Endothelial cell of umbilical vein (primary cell): ENCODE measurements at regions not wholly inside any gene's neighbourhood (a gene's known extent, or its start where the extent isn't known, plus 50 kb on each side); places are given as distances from the start of the nearest gene placed in this dataset.

ENCODE experiments used
- BruUV-seq: library from RNA; stranded (reverse); fragments of 400-500 nt; replicated peaks from 2 replicates; lab custom pipeline; 2021; lab: Mats Ljungman, UMichigan
- CTCF ChIA-PET: fragments of 300-600, 350-600 bp; sonication (Branson Sonifier 250); formaldehyde crosslinking; loops from one replicate; lab custom pipeline; 2021; ENCODE audit warnings: antibody characterized with exemption, inconsistent platforms; lab: Charles Lee
- POLR2A ChIA-PET: fragments of 300-600, 350-600 bp; sonication (Branson Sonifier 250); formaldehyde crosslinking; loops from one replicate; lab custom pipeline; 2021; ENCODE audit warnings: antibody characterized with exemption, inconsistent platforms; lab: Charles Lee
- DNase-seq: peaks from one replicate; pipeline ENCODE4 v3.0.0-alpha.2; 2011; ENCODE audit warnings: low read depth, low spot score
- FAIRE-seq: peaks from 2 replicates; lab custom pipeline; 2011; peaks lifted over from hg19 to GRCh38; lab: Jason Lieb, UNC
- H2AFZ ChIP-seq: 2 replicates; pipeline ENCODE4 v1.6.0; 2012; ENCODE audit warnings: low read depth, low read length, control low read depth, inconsistent platforms
- H3K27ac ChIP-seq: 2 replicates; pipeline ENCODE4 v1.5.1; 2011; ENCODE audit warnings: low read depth, mild to moderate bottlenecking, control low read depth, low read length, moderate library complexity; ENCODE audit not compliant: insufficient read depth
- H3K27me3 ChIP-seq, 2 experiments: 2 replicates each; pipeline versions ENCODE4 v1.6.0 to v1.6.1; 2011; ENCODE audit warnings: low read length in 2 of 2, mixed read lengths in 1 of 2; ENCODE audit not compliant: control insufficient read depth in 2 of 2, insufficient read depth in 2 of 2
- H3K36me3 ChIP-seq, 2 experiments: 2 replicates in 1 of 2; 3 replicates in 1 of 2; pipeline ENCODE4 v1.5.1; 2011; ENCODE audit warnings: low read length in 2 of 2, mild to moderate bottlenecking in 1 of 2, moderate library complexity in 1 of 2; ENCODE audit not compliant: control insufficient read depth in 2 of 2, insufficient read depth in 2 of 2; ENCODE audit errors: extremely low read depth in 1 of 2
- H3K4me1 ChIP-seq: 3 replicates; pipeline ENCODE4 v1.5.1; 2011; ENCODE audit warnings: mild to moderate bottlenecking, low read length; ENCODE audit not compliant: control insufficient read depth, insufficient read depth; ENCODE audit errors: extremely low read depth
- H3K4me2 ChIP-seq: 2 replicates; pipeline ENCODE4 v1.6.1; 2011; ENCODE audit warnings: low read length, control low read depth, mixed read lengths; ENCODE audit not compliant: insufficient read depth
- H3K4me3 ChIP-seq, 3 experiments: fragments of 200-600 bp in 1 of 3; sonication (generic), shearing (Covaris generic) in 1 of 3; replicated peaks in 1 of 3; 2 replicates each; pipeline ENCODE4 v1.5.1; 2011 to 2016; ENCODE audit warnings: control low read depth in 3 of 3, low read length in 3 of 3, mild to moderate bottlenecking in 2 of 3, inconsistent platforms in 1 of 3, low read depth in 1 of 3, moderate library complexity in 1 of 3; ENCODE audit not compliant: insufficient read depth in 1 of 3
- H3K79me2 ChIP-seq: 2 replicates; pipeline ENCODE4 v1.6.0; 2012; ENCODE audit warnings: low read length, inconsistent platforms; ENCODE audit not compliant: control insufficient read depth, insufficient read depth
- H3K9ac ChIP-seq: replicated peaks from 2 replicates; pipeline ENCODE3; 2011; ENCODE audit warnings: low read length, control low read depth; ENCODE audit not compliant: insufficient read depth; ENCODE audit errors: extremely low read depth
- H3K9me1 ChIP-seq: replicated peaks from 3 replicates; pipeline ENCODE4 v1.6.0; 2011; ENCODE audit warnings: mild to moderate bottlenecking, low read length; ENCODE audit not compliant: control insufficient read depth, insufficient read depth; ENCODE audit errors: extremely low read depth
- H3K9me3 ChIP-seq: replicated peaks from 2 replicates; pipeline ENCODE4 v1.5.1; 2012; ENCODE audit warnings: low read length, inconsistent platforms; ENCODE audit not compliant: control insufficient read depth, insufficient read depth
- H4K20me1 ChIP-seq: replicated peaks from 2 replicates; pipeline ENCODE3; 2011; ENCODE audit warnings: mild to moderate bottlenecking, low read length; ENCODE audit not compliant: control insufficient read depth, insufficient read depth; ENCODE audit errors: extremely low read depth
- EZH2 ChIP-seq: IDR thresholded peaks from 2 replicates; pipeline ENCODE4 v1.6.1; 2012; ENCODE audit warnings: borderline replicate concordance, low read depth, mild to moderate bottlenecking, moderate library complexity, low read length, inconsistent platforms; ENCODE audit not compliant: severe bottlenecking
- FOS ChIP-seq: IDR thresholded peaks from 2 replicates; pipeline ENCODE4 v1.6.1; 2011; ENCODE audit warnings: mild to moderate bottlenecking, low read length, moderate library complexity, borderline replicate concordance; ENCODE audit not compliant: insufficient read depth
- JUN ChIP-seq: IDR thresholded peaks from 2 replicates; pipeline ENCODE4 v1.6.1; 2011; ENCODE audit warnings: borderline replicate concordance, low read depth; ENCODE audit not compliant: insufficient read length, insufficient read depth
- MYC ChIP-seq: IDR thresholded peaks from one replicate; pipeline ENCODE4 v1.6.1; 2011; ENCODE audit warnings: mild to moderate bottlenecking, low read depth, low read length
- POLR2A ChIP-seq: IDR thresholded peaks from 2 replicates; pipeline ENCODE4 v1.6.1; 2012; ENCODE audit warnings: low read depth, mild to moderate bottlenecking, control low read depth, low read length
- POLR2AphosphoS5 ChIP-seq: IDR thresholded peaks from 2 replicates; pipeline ENCODE4 v1.6.1; 2012; ENCODE audit warnings: low read depth, mild to moderate bottlenecking, control low read depth, low read length, moderate library complexity; ENCODE audit not compliant: insufficient read depth
- dilution Hi-C: fragments of 300-500 bp; cut with MboI; formaldehyde crosslinking; loops from one replicate; pipeline ENCODE4 v1.15.0; 2019; ENCODE audit warnings: low sequenced_read_pairs; ENCODE audit not compliant: extremely low pct_ligation_motif_present
- intact Hi-C: fragments of 100-400 bp; cut with micrococcal nuclease; formaldehyde crosslinking; loops from one replicate; pipeline ENCODE4 v1.10.0; 2022
- TF ChIP-seq, protein P1 (sequence below): IDR thresholded peaks from 2 replicates; pipeline ENCODE4 v1.6.1; 2011; ENCODE audit not compliant: insufficient read depth, insufficient read length
- TF ChIP-seq, protein P2 (sequence below), 2 donors: IDR thresholded peaks; 1 replicate in 1 of 2; 2 replicates in 1 of 2; pipeline ENCODE4 v1.5.1; 2011; ENCODE audit warnings: low read length in 2 of 2, mild to moderate bottlenecking in 2 of 2, moderate library complexity in 2 of 2, control low read depth in 1 of 2, inconsistent platforms in 1 of 2, low read depth in 1 of 2; ENCODE audit not compliant: insufficient read depth in 1 of 2; ENCODE audit errors: extremely low read depth in 1 of 2

- Histone ChIP-seq H3K9me3 (no peaks in the 10 kb centered on the region), H3K36me3 (no peaks in the 10 kb centered on the region), H3K9ac (no peak overlapping the region), H2AFZ (no peak overlapping the region), H3K4me1 (no peaks in the 10 kb centered on the region), H3K9me1 (no peaks in the 10 kb centered on the region), H3K4me3 (no peak overlapping the region), H3K27me3 (peaks cover 30 to 34% of the 10 kb centered on the region in 2 experiments), H4K20me1 (no peaks in the 10 kb centered on the region), H3K27ac (no peak overlapping the region), H3K4me2 (no peak overlapping the region), H3K79me2 (no peaks in the 10 kb centered on the region)
- ChIA-PET POLR2A (no interaction called here), CTCF (no interaction called here)
- dilution Hi-C loops (no loop called here), intact Hi-C loops (no loop called here)
- FAIRE-seq = no peak
- BruUV-seq = no TSS peak
- no peak for DNase-seq
- TF ChIP-seq MYC (no peak), POLR2A (no peak)
Measured at GRCh38 chr3:14600856-14601610, 50.5 kb upstream of the CCDC174 start.

- no peaks in the 10 kb centered on the region for H4K20me1 ChIP-seq
- FAIRE-seq (no peak), DNase-seq (no peak)
- dilution Hi-C loops = no loop called here
- no peak overlapping the region for H3K4me2 ChIP-seq
- H3K9ac ChIP-seq = no peak overlapping the region
- H3K79me2 ChIP-seq = no peaks in the 10 kb centered on the region
- H3K36me3 ChIP-seq = no peaks in the 10 kb centered on the region
- no TSS peak for BruUV-seq
- POLR2A ChIA-PET = no interaction called here
- CTCF ChIA-PET = no interaction called here
- TF ChIP-seq, protein P1, sequence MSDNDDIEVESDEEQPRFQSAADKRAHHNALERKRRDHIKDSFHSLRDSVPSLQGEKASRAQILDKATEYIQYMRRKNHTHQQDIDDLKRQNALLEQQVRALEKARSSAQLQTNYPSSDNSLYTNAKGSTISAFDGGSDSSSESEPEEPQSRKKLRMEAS = no peak
- TF ChIP-seq, protein P2, sequence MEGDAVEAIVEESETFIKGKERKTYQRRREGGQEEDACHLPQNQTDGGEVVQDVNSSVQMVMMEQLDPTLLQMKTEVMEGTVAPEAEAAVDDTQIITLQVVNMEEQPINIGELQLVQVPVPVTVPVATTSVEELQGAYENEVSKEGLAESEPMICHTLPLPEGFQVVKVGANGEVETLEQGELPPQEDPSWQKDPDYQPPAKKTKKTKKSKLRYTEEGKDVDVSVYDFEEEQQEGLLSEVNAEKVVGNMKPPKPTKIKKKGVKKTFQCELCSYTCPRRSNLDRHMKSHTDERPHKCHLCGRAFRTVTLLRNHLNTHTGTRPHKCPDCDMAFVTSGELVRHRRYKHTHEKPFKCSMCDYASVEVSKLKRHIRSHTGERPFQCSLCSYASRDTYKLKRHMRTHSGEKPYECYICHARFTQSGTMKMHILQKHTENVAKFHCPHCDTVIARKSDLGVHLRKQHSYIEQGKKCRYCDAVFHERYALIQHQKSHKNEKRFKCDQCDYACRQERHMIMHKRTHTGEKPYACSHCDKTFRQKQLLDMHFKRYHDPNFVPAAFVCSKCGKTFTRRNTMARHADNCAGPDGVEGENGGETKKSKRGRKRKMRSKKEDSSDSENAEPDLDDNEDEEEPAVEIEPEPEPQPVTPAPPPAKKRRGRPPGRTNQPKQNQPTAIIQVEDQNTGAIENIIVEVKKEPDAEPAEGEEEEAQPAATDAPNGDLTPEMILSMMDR (IDR thresholded peaks at IDR 0.05; ENCODE audit: extremely low read depth in 1 of 2, insufficient read depth in 1 of 2, low read depth in 1 of 2, low read length in 2 of 2) = no peak
- TF ChIP-seq EZH2 = no peak
- TF ChIP-seq MYC = no peak
- TF ChIP-seq POLR2AphosphoS5 = no peak
- TF ChIP-seq JUN = no peak
- no peak for TF ChIP-seq FOS
- intact Hi-C loops = no loop called here
- H3K4me1 ChIP-seq = no peaks in the 10 kb centered on the region
- H3K9me1 ChIP-seq = no peaks in the 10 kb centered on the region
- H3K27me3 ChIP-seq = peaks cover 30 to 34% of the 10 kb centered on the region in 2 experiments
- H3K27ac ChIP-seq = no peak overlapping the region
- no peaks in the 10 kb centered on the region for H3K9me3 ChIP-seq
- no peak overlapping the region for H2AFZ ChIP-seq
- H3K4me3 ChIP-seq = no peak overlapping the region
Measured at GRCh38 chr3:14601692-14602005, 49.9 kb upstream of the CCDC174 start.
